Heart left ventricle (tissue), 13 donors: ENCODE measurements at regions not wholly inside any gene's neighbourhood (a gene's known extent, or its start where the extent isn't known, plus 50 kb on each side); places are given as distances from the start of the nearest gene placed in this dataset.

Experiments
- CTCF ChIP-seq, 12 donors: fragments of 200-600 bp; sonication (generic) in 4 of 12; IDR thresholded peaks; one replicate each; pipeline versions ENCODE4 v1.5.0 to v1.8.0; 2018 to 2022; ENCODE audit warnings: antibody characterized with exemption in 12 of 12, mild to moderate bottlenecking in 5 of 12
- POLR2A ChIP-seq, 2 donors: fragments of 450-650 bp; IDR thresholded peaks; one replicate each; pipeline ENCODE4 v1.6.1; 2017; ENCODE audit warnings: antibody characterized with exemption in 2 of 2, mild to moderate bottlenecking in 2 of 2, moderate library complexity in 2 of 2
- donor health status: ischemic (EF 13 %, LVEDD 7.1; RV severe dilation, severe dysfunction).
- donor health status: DM: no; HTN: yes; CAD: no.
- donor health status: DM: no; HTN: no; CAD: no.
- donor health status: ischemic (EF 25% LVEDD 6.9; RV normal size, moderate dysfunction).
- donor health status: ischemic (EF 25% LVEDD 5.7; RV mildly dilated, moderate dysfunction).
- donor health status: ischemic (EF 35%, LVEDD 5.7; RV mildly dilated, moderate dysfunction).
- donor health status: nonischemic (EF 11% LVEDD 7.7; RV severe dilation, severe dysfunction).
- donor health status: DM: yes; HTN: yes; CAD: no.
- donor health status: PGD.
- donor health status: ischemic (EF 29% LVEDD 5.4; RV normal size, mild dysfunction).
- donor health status: nonischemic (EF 23%, LVEDD 6.1; RV moderate dilation, normal function).

- TF ChIP-seq POLR2A (IDR thresholded peaks at IDR 0.05) (no peak), CTCF (IDR thresholded peaks at IDR 0.05) (no peak)
These were observed 152.4 kb upstream of the RTL1 start for GRCh38 chr14:101055776-101056374.
